Hepatocyte (in vitro differentiated cells): ENCODE measurements at regions not wholly inside any gene's neighbourhood (a gene's known extent, or its start where the extent isn't known, plus 50 kb on each side); places are given as distances from the start of the nearest gene placed in this dataset.

Experiments
- DNase-seq: peaks from one replicate; pipeline ENCODE4 v3.0.0-alpha.2; 2016; ENCODE audit warnings: low spot score
- H2AFZ ChIP-seq: fragments of 200-600 bp; sonication (generic); 2 replicates; pipeline ENCODE4 v1.6.0; 2016; ENCODE audit warnings: antibody characterized with exemption, mild to moderate bottlenecking
- H3K27ac ChIP-seq: fragments of 200-600 bp; sonication (generic); 2 replicates; pipeline ENCODE4 v1.5.1; 2016; ENCODE audit warnings: mild to moderate bottlenecking
- H3K27me3 ChIP-seq: fragments of 200-600 bp; sonication (generic); 2 replicates; pipeline ENCODE4 v1.6.1; 2016
- H3K36me3 ChIP-seq: fragments of 200-600 bp; sonication (generic); replicated peaks from 2 replicates; pipeline ENCODE4 v1.5.1; 2016; ENCODE audit warnings: low read depth; ENCODE audit not compliant: insufficient read depth
- H3K4me1 ChIP-seq: fragments of 200-600 bp; sonication (generic); 2 replicates; pipeline ENCODE4 v1.5.1; 2016; ENCODE audit warnings: mild to moderate bottlenecking, moderate library complexity; ENCODE audit not compliant: insufficient read depth
- H3K4me2 ChIP-seq: fragments of 200-600 bp; sonication (generic); 2 replicates; pipeline ENCODE4 v1.6.0; 2016
- H3K4me3 ChIP-seq: fragments of 200-600 bp; sonication (generic); 2 replicates; pipeline ENCODE4 v1.5.1; 2016; ENCODE audit warnings: mild to moderate bottlenecking
- H3K79me2 ChIP-seq: fragments of 200-600 bp; sonication (generic); 2 replicates; pipeline ENCODE4 v1.6.0; 2017; ENCODE audit warnings: mild to moderate bottlenecking
- H3K9me2 ChIP-seq: fragments of 200-600 bp; sonication (generic); replicated peaks from 2 replicates; pipeline ENCODE4 v1.6.0; 2017; ENCODE audit warnings: mild to moderate bottlenecking; ENCODE audit not compliant: insufficient read depth
- H3K9me3 ChIP-seq: fragments of 200-600 bp; sonication (generic); 2 replicates; pipeline ENCODE4 v1.5.1; 2016; ENCODE audit warnings: low read depth, mild to moderate bottlenecking
- H4K20me1 ChIP-seq: fragments of 200-600 bp; sonication (generic); 2 replicates; pipeline ENCODE4 v1.6.0; 2016; ENCODE audit warnings: mild to moderate bottlenecking; ENCODE audit not compliant: insufficient read depth, poor library complexity, severe bottlenecking
- EZH2 ChIP-seq: fragments of 200-600 bp; sonication (generic); IDR thresholded peaks from 2 replicates; pipeline ENCODE4 v1.6.1; 2016; ENCODE audit warnings: antibody characterized with exemption, mild to moderate bottlenecking, borderline replicate concordance
- EZH2phosphoT487 ChIP-seq: fragments of 200-600 bp; sonication (generic); IDR thresholded peaks from one replicate; pipeline ENCODE4 v1.6.1; 2018; ENCODE audit warnings: antibody characterized with exemption, mild to moderate bottlenecking, low read depth, moderate library complexity; ENCODE audit not compliant: unreplicated experiment, severe bottlenecking
- WGBS: methylation state at CpG from one replicate; pipeline ENCODE4 v1.1.6; 2016; ENCODE audit warnings: low lambda C conversion rate; ENCODE audit errors: missing lambda C conversion rate; 5-methylcytosine and 5-hydroxymethylcytosine counted together
- TF ChIP-seq, protein P1 (sequence below): fragments of 200-600 bp; sonication (generic); IDR thresholded peaks from 2 replicates; pipeline ENCODE4 v1.5.1; 2016; ENCODE audit warnings: antibody characterized with exemption, mild to moderate bottlenecking; ENCODE audit not compliant: poor library complexity

DNA sequence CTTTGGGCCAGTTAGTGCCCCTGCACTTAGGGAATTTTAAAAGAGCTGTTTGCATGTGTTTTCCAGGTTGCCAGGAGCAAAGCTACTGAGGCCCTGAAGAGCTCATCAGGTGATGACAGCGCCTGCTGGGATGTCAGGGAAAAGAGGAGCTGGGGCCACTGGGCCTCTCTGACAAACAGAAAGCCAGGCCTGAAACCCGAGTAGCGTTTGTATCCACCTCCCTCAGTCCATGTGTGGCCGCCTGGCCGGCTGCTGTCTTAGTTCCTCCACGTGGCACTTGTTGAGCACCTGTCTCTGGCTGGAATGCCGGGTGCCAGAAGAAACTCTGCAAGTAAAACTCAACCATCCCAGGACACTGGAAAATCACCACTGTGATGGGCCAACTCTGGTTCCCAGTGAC lies 601.2 kb downstream of the CDH26 start:
- no peaks in the 10 kb centered on the region for H3K9me3 ChIP-seq
- H3K27me3 ChIP-seq = peaks cover 13% of the 10 kb centered on the region
- H3K4me3 ChIP-seq = no peak overlapping the region
- 26% methylated on average over 7 of the region's 7 CpGs for WGBS
- H3K4me1 ChIP-seq = no peaks in the 10 kb centered on the region
- no peaks in the 10 kb centered on the region for H3K36me3 ChIP-seq
- H2AFZ ChIP-seq = no peak overlapping the region
- no peaks in the 10 kb centered on the region for H3K79me2 ChIP-seq
- H3K27ac ChIP-seq = no peak overlapping the region
- TF ChIP-seq, protein P1, sequence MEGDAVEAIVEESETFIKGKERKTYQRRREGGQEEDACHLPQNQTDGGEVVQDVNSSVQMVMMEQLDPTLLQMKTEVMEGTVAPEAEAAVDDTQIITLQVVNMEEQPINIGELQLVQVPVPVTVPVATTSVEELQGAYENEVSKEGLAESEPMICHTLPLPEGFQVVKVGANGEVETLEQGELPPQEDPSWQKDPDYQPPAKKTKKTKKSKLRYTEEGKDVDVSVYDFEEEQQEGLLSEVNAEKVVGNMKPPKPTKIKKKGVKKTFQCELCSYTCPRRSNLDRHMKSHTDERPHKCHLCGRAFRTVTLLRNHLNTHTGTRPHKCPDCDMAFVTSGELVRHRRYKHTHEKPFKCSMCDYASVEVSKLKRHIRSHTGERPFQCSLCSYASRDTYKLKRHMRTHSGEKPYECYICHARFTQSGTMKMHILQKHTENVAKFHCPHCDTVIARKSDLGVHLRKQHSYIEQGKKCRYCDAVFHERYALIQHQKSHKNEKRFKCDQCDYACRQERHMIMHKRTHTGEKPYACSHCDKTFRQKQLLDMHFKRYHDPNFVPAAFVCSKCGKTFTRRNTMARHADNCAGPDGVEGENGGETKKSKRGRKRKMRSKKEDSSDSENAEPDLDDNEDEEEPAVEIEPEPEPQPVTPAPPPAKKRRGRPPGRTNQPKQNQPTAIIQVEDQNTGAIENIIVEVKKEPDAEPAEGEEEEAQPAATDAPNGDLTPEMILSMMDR = no peak
- TF ChIP-seq EZH2 (no peak), EZH2phosphoT487 (no peak)
- no peaks in the 10 kb centered on the region for H4K20me1 ChIP-seq
- no peaks in the 10 kb centered on the region for H3K9me2 ChIP-seq
- no peak for DNase-seq
- H3K4me2 ChIP-seq = no peak overlapping the region

DNA sequence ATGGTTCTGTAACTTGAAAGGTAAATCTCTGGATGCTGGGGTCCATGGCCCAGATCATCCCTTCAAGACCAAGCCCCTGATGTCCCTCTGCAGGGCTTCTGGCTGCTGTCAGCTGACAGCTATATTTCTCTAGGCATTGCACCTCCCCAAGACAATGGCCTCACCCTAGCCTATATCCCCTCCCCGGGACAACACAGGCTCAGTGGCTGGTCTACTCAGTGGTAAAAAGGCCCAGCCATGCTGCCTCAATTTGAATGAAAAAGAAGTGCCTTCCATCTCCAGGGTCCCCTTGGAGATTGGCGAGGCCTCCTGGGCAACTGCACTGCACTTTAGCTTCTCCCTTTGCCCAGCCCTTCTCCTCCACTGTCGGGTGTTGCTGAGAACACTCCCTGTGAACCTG lies 602.8 kb downstream of the CDH26 start:
- Histone ChIP-seq H3K9me3 (no peaks in the 10 kb centered on the region), H4K20me1 (no peaks in the 10 kb centered on the region), H3K36me3 (no peaks in the 10 kb centered on the region), H3K4me3 (no peak overlapping the region), H3K79me2 (no peaks in the 10 kb centered on the region), H3K4me1 (no peaks in the 10 kb centered on the region), H3K27me3 (peaks cover 13% of the 10 kb centered on the region), H3K27ac (no peak overlapping the region), H3K4me2 (no peak overlapping the region), H3K9me2 (no peaks in the 10 kb centered on the region), H2AFZ (no peak overlapping the region)
- WGBS = 66% methylated on average over 3 of the region's 3 CpGs
- TF ChIP-seq EZH2phosphoT487 (no peak), EZH2 (no peak)
- TF ChIP-seq, protein P1 = no peak
- no peak for DNase-seq

DNA sequence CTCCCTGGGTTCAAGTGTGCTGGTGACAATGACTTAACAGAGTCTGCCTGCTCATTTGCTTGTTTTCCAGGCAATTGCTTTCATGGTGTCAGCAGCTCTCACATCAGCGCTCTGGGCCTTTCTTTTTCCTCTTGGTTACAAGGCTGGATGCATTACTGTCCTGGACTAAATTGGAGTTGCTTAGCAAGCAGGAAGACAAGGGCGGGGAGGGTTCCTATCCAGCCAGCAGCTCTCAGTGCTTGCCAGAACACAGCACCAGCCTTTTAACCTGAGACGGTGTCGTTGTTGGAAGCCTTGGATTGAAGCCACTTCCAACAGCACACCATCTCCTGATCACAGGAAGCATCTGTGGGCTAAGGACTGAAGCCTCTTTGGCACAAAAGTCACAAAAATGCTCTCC lies 606.9 kb downstream of the CDH26 start:
- WGBS = 86% methylated on average over 4 of the region's 4 CpGs

More for the DNA sequence above, 606.9 kb downstream of the CDH26 start:
- Histone ChIP-seq H3K4me1 (no peaks in the 10 kb centered on the region), H3K36me3 (no peaks in the 10 kb centered on the region), H3K27ac (no peak overlapping the region), H3K27me3 (peaks cover 5% of the 10 kb centered on the region), H3K79me2 (no peaks in the 10 kb centered on the region), H3K9me3 (no peaks in the 10 kb centered on the region), H2AFZ (no peak overlapping the region), H4K20me1 (no peaks in the 10 kb centered on the region), H3K4me2 (no peak overlapping the region), H3K9me2 (no peaks in the 10 kb centered on the region), H3K4me3 (no peak overlapping the region)
- DNase-seq = no peak
- TF ChIP-seq, protein P1 = no peak
- no peak for TF ChIP-seq EZH2
- no peak for TF ChIP-seq EZH2phosphoT487
